ENCODE measurements at regions not wholly inside any gene's neighbourhood (a gene's known extent, or its start where the extent isn't known, plus 50 kb on each side); places are given as distances from the start of the nearest gene placed in this dataset.

DNA sequence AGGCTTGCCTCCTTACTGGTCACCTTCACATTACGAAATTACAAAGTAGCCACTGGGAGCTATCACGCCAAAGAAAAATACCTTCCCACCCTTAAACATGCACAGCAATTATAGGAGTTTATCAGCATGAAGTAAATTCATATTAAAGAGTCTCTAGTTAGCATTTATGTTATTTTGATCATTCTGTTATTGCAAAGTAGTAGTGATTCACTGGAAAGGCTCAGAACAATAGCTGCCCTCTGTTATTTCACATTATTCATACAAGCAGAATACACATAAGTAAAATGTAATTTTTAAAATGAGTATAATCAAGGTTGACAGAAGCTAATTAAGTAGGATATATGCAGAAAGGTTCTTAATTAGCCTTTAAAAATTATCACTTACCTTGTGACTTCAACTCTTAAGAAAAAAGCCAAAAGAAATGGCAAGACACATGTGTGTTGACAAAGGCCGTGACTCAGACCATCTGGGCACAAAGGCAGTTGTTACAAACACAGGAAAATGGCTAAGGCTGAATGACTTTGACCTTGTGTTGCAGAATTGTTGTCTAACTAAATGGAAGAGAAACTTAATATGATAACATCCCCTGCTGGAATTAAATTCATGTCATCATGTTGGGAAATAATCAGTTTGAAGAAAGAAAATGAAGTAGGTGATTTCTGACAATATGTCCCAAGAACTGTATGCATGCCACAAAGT is 108.3 kb downstream of the ARL6IP6 start:
- Histone ChIP-seq H3K4me2 (ENCODE audit: low read depth, low read length) (no peak overlapping the region), H3K79me2 (ENCODE audit: insufficient read depth, low read length) (no peaks in the 10 kb centered on the region), H2AFZ (ENCODE audit: low read length) (no peak overlapping the region), H3K36me3 (replicated peaks in 1 of 2; ENCODE audit: control insufficient read depth in 1 of 2, insufficient read depth in 2 of 2, low read length in 2 of 2) (no peaks in the 10 kb centered on the region), H3K4me1 (ENCODE audit: insufficient read depth, low read length) (no peaks in the 10 kb centered on the region), H4K20me1 (ENCODE audit: insufficient read depth, low read length) (no peaks in the 10 kb centered on the region), H3K27ac (ENCODE audit: extremely low read length, insufficient read depth, low read length) (no peak overlapping the region), H3K27me3 (ENCODE audit: control insufficient read depth in 1 of 2, insufficient read depth in 2 of 2, low read length in 2 of 2) (no peaks in the 10 kb centered on the region), H3K9ac (ENCODE audit: insufficient read depth, low read depth, low read length) (no peak overlapping the region), H3K4me3 (replicated peaks in 1 of 3; ENCODE audit: insufficient read depth in 1 of 3, low read depth in 2 of 3, low read length in 3 of 3) (no peak overlapping the region), H3K9me3 (ENCODE audit: low read length) (no peaks in the 10 kb centered on the region)
- BruUV-seq (replicated peaks) = no TSS peak
- FAIRE-seq (no peak), ATAC-seq (no peak), DNase-seq (ENCODE audit: low spot score) (no peak)
- POLR2A ChIA-PET = no interaction called here
- intact Hi-C loops (cut with micrococcal nuclease; ENCODE audit: unreplicated experiment) (no loop called here), in situ Hi-C loops (cut with HindIII; ENCODE audit: extremely low pct_ligation_motif_present, low pct_unique_long_range_greater_than_20kb) (no loop called here)
- 0 out of 2 replicates have a peak, but pooled peaks have one; percentile 21 for TF ChIP-seq FOSL2 (CRISPR knock-in tag; IDR thresholded peaks at IDR 0.05)
- no peak for TF ChIP-seq ZNF124 (CRISPR knock-in tag; IDR thresholded peaks at IDR 0.05)
- no peak for TF ChIP-seq ATF7 (IDR thresholded peaks at IDR 0.05)
- no peak for TF ChIP-seq ATF7 (CRISPR knock-in tag; IDR thresholded peaks at IDR 0.05)
- WGBS (ENCODE audit: low lambda C conversion rate) = 2% methylated on average over 3 of the region's 3 CpGs
- CTCF ChIA-PET (ENCODE audit: low intra/inter-chr PET ratio, low total read pairs) = no interaction called here

DNA sequence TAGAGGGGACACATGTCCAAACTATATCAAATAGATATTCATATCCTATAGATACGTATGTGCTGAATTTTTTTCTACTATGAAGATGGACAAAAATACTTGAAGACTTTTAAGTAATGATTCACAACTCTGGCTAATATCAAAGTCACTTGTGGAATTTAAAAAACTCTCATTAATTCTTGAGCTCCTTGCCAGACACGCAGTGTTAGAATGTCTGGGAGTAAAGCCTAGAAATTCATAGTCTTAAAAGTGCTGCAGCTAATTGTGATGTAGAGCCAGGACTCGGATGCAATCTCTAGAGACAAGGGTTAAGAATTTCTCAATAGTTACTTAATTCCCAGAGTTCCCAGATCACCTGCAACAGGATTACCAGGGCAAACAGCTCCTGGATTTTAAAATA is 107.4 kb downstream of the ARL6IP6 start:
- FAIRE-seq (no peak), DNase-seq (ENCODE audit: low spot score) (no peak), ATAC-seq (no peak)
- BruUV-seq (replicated peaks) = no TSS peak
- no peak overlapping the region for H3K4me2 ChIP-seq (ENCODE audit: low read depth, low read length)
- no peak overlapping the region for H3K9ac ChIP-seq (ENCODE audit: insufficient read depth, low read depth, low read length)
- ChIA-PET CTCF (ENCODE audit: low intra/inter-chr PET ratio, low total read pairs) (no interaction called here), POLR2A (no interaction called here)
- no peaks in the 10 kb centered on the region for H3K36me3 ChIP-seq (replicated peaks in 1 of 2; ENCODE audit: control insufficient read depth in 1 of 2, insufficient read depth in 2 of 2, low read length in 2 of 2)
- no peaks in the 10 kb centered on the region for H4K20me1 ChIP-seq (ENCODE audit: insufficient read depth, low read length)
- intact Hi-C loops (cut with micrococcal nuclease; ENCODE audit: unreplicated experiment) (no loop called here), in situ Hi-C loops (cut with HindIII; ENCODE audit: extremely low pct_ligation_motif_present, low pct_unique_long_range_greater_than_20kb) (no loop called here)
- H3K4me3 ChIP-seq (replicated peaks in 1 of 3; ENCODE audit: insufficient read depth in 1 of 3, low read depth in 2 of 3, low read length in 3 of 3) = no peak overlapping the region
- H3K27ac ChIP-seq (ENCODE audit: extremely low read length, insufficient read depth, low read length) = no peak overlapping the region
- no peaks in the 10 kb centered on the region for H3K9me3 ChIP-seq (ENCODE audit: low read length)
- no peaks in the 10 kb centered on the region for H3K79me2 ChIP-seq (ENCODE audit: insufficient read depth, low read length)
- no peaks in the 10 kb centered on the region for H3K4me1 ChIP-seq (ENCODE audit: insufficient read depth, low read length)
- 11% methylated on average over 3 of the region's 3 CpGs for WGBS (ENCODE audit: low lambda C conversion rate)
- no peak overlapping the region for H2AFZ ChIP-seq (ENCODE audit: low read length)
- H3K27me3 ChIP-seq (ENCODE audit: control insufficient read depth in 1 of 2, insufficient read depth in 2 of 2, low read length in 2 of 2) = no peaks in the 10 kb centered on the region
- TF ChIP-seq ZNF460 (CRISPR knock-in tag; IDR thresholded peaks at IDR 0.05; ENCODE audit: borderline replicate concordance) (no peak), KDM4B (CRISPR knock-in tag; IDR thresholded peaks at IDR 0.05) (no peak), CBX1 (IDR thresholded peaks at IDR 0.05; ENCODE audit: low read depth) (no peak), ZBTB7B (CRISPR knock-in tag; IDR thresholded peaks at IDR 0.05) (no peak), IKZF4 (CRISPR knock-in tag; IDR thresholded peaks at IDR 0.05; ENCODE audit: borderline replicate concordance, low read depth, not compliant biosample characterization) (no peak), ISL2 (CRISPR knock-in tag; IDR thresholded peaks at IDR 0.05) (no peak), HOXA3 (CRISPR knock-in tag; IDR thresholded peaks at IDR 0.05) (no peak), GABPB1 (CRISPR knock-in tag; IDR thresholded peaks at IDR 0.05) (no peak)
- TF ChIP-seq, protein P1, sequence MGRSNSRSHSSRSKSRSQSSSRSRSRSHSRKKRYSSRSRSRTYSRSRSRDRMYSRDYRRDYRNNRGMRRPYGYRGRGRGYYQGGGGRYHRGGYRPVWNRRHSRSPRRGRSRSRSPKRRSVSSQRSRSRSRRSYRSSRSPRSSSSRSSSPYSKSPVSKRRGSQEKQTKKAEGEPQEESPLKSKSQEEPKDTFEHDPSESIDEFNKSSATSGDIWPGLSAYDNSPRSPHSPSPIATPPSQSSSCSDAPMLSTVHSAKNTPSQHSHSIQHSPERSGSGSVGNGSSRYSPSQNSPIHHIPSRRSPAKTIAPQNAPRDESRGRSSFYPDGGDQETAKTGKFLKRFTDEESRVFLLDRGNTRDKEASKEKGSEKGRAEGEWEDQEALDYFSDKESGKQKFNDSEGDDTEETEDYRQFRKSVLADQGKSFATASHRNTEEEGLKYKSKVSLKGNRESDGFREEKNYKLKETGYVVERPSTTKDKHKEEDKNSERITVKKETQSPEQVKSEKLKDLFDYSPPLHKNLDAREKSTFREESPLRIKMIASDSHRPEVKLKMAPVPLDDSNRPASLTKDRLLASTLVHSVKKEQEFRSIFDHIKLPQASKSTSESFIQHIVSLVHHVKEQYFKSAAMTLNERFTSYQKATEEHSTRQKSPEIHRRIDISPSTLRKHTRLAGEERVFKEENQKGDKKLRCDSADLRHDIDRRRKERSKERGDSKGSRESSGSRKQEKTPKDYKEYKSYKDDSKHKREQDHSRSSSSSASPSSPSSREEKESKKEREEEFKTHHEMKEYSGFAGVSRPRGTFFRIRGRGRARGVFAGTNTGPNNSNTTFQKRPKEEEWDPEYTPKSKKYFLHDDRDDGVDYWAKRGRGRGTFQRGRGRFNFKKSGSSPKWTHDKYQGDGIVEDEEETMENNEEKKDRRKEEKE (IDR thresholded peaks at IDR 0.05) = no peak
- TF ChIP-seq, protein P2, sequence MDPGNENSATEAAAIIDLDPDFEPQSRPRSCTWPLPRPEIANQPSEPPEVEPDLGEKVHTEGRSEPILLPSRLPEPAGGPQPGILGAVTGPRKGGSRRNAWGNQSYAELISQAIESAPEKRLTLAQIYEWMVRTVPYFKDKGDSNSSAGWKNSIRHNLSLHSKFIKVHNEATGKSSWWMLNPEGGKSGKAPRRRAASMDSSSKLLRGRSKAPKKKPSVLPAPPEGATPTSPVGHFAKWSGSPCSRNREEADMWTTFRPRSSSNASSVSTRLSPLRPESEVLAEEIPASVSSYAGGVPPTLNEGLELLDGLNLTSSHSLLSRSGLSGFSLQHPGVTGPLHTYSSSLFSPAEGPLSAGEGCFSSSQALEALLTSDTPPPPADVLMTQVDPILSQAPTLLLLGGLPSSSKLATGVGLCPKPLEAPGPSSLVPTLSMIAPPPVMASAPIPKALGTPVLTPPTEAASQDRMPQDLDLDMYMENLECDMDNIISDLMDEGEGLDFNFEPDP (CRISPR knock-in tag; conservative IDR thresholded peaks at IDR 0.05) = no peak

All from HepG2 (cell line).